Panc1 (cell line): ENCODE measurements at regions not wholly inside any gene's neighbourhood (a gene's known extent, or its start where the extent isn't known, plus 50 kb on each side); places are given as distances from the start of the nearest gene placed in this dataset.
"Not testable (repeated sequence)": the region's sequence is repeated elsewhere in the genome, so short reads cannot be mapped to it uniquely, and the experiment has no call there.

Experiments
- POLR2AphosphoS5 ChIP-seq: IDR thresholded peaks from 2 replicates; pipeline ENCODE4 v1.6.1; 2012; ENCODE audit warnings: mild to moderate bottlenecking, low read depth, low read length, moderate library complexity
- REST ChIP-seq, 2 experiments: IDR thresholded peaks; 2 replicates each; pipeline ENCODE4 v1.6.1; 2011 to 2012; ENCODE audit warnings: low read depth in 2 of 2, control low read depth in 1 of 2, low read length in 1 of 2, mild to moderate bottlenecking in 1 of 2, moderate library complexity in 1 of 2; ENCODE audit not compliant: insufficient read depth in 1 of 2
- SIN3A ChIP-seq: IDR thresholded peaks from 2 replicates; pipeline ENCODE4 v1.6.1; 2012; ENCODE audit warnings: low read depth, mild to moderate bottlenecking, low read length, moderate library complexity, borderline replicate concordance; ENCODE audit not compliant: insufficient read depth
- TF ChIP-seq, protein P1 (sequence below): fragments of 450-650 bp; IDR thresholded peaks from 2 replicates; pipeline ENCODE4 v1.5.1; 2017; ENCODE audit warnings: mild to moderate bottlenecking

DNA sequence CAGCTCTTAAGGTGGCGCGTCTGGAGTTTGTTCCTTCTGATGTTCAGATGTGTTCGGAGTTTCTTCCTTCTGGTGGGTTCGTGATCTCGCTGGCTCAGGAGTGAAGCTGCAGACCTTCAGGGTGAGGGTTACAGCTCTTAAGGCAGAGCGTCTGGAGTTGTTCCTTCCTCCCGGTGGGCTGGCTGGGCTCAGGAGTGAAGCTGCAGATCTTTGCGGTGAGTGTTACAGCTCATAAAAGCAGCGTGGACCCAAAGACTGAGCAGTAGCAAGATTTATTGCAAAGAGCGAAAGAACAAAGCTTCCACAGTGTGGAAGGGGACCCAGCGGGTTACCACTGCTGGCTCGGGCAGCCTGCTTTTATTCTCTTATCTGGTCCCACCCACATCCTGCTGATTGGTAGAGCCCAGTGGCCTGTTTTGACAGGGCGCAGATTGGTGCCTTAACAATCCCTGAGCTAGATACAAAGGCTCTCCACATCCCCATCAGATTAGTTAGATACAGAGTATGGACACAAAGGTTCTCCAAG, 244.3 kb downstream of the PLA2G4A start:
- TF ChIP-seq, protein P1, sequence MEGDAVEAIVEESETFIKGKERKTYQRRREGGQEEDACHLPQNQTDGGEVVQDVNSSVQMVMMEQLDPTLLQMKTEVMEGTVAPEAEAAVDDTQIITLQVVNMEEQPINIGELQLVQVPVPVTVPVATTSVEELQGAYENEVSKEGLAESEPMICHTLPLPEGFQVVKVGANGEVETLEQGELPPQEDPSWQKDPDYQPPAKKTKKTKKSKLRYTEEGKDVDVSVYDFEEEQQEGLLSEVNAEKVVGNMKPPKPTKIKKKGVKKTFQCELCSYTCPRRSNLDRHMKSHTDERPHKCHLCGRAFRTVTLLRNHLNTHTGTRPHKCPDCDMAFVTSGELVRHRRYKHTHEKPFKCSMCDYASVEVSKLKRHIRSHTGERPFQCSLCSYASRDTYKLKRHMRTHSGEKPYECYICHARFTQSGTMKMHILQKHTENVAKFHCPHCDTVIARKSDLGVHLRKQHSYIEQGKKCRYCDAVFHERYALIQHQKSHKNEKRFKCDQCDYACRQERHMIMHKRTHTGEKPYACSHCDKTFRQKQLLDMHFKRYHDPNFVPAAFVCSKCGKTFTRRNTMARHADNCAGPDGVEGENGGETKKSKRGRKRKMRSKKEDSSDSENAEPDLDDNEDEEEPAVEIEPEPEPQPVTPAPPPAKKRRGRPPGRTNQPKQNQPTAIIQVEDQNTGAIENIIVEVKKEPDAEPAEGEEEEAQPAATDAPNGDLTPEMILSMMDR: not testable (repeated sequence)
- not testable (repeated sequence) for TF ChIP-seq POLR2AphosphoS5; REST (IDR thresholded peaks at IDR 0.05; ENCODE audit: insufficient read depth in 1 of 2, low read depth in 2 of 2, low read length in 1 of 2); SIN3A
